ENCODE measurements at regions not wholly inside any gene's neighbourhood (a gene's known extent, or its start where the extent isn't known, plus 50 kb on each side); places are given as distances from the start of the nearest gene placed in this dataset.
A peak's percentile ranks its signal among the peaks of the same experiment; 100 is the strongest.

GRCh38 chr7:12518920-12519681 is 51.4 kb upstream of the SCIN start:
- DNase-seq (ENCODE audit: low read depth) = peak; percentile 9

GRCh38 chr7:12519682-12520009 is 50.9 kb upstream of the SCIN start:
- no peak for DNase-seq (ENCODE audit: low read depth)
